K562 (cell line): ENCODE measurements at regions not wholly inside any gene's neighbourhood (a gene's known extent, or its start where the extent isn't known, plus 50 kb on each side); places are given as distances from the start of the nearest gene placed in this dataset.

Experiments used
- ATAC-seq: fragments of 200-7000 bp; cut with Tn5 transposase; 3 replicates; pipeline ENCODE4 v1.9.1; 2020; ENCODE audit warnings: moderate library complexity
- BruUV-seq: library from RNA; stranded (reverse); fragments of 400-500 nt; replicated peaks from 2 replicates; lab custom pipeline; 2021; lab: Mats Ljungman, UMichigan
- CTCF ChIA-PET: fragments of 300-600 bp; formaldehyde crosslinking; extraction: SDS; loops from one replicate; lab custom pipeline; 2021; ENCODE audit warnings: low intra/inter-chr PET ratio; lab: Yijun Ruan, JAX
- POLR2A ChIA-PET: fragments of 300-600, 350-650 bp; sonication (Branson Sonifier 250); formaldehyde crosslinking; extraction: SDS; loops from one replicate; lab custom pipeline; 2021; ENCODE audit warnings: antibody characterized with exemption, inconsistent platforms; lab: Yijun Ruan, JAX
- DNase-seq, 4 experiments: peaks; one replicate each; pipeline versions ENCODE4 v3.0.0 to v3.0.0-alpha.2; 2011 to 2018; ENCODE audit warnings: low spot score in 3 of 4, mixed read lengths in 3 of 4; ENCODE audit errors: extremely low read depth in 1 of 4
- FAIRE-seq: peaks from 2 replicates; lab custom pipeline; 2011; peaks lifted over from hg19 to GRCh38; lab: Jason Lieb, UNC
- H2AFZ ChIP-seq: 2 replicates; pipeline ENCODE4 v1.6.0; 2011; ENCODE audit warnings: low read depth, low read length, control low read depth, inconsistent platforms
- H3K27ac ChIP-seq: fragments of 200-600 bp; 3 replicates; pipeline ENCODE4 v1.8.0; 2011; ENCODE audit warnings: low read depth, mild to moderate bottlenecking, control low read depth, inconsistent platforms, low read length, moderate library complexity, mixed read lengths; ENCODE audit errors: extremely low read depth
- H3K27me3 ChIP-seq, 2 experiments: fragments of 300-600 bp in 1 of 2; 2 replicates in 1 of 2; 3 replicates in 1 of 2; pipeline versions ENCODE4 v1.6.0 to v1.8.0; 2011; ENCODE audit warnings: inconsistent platforms in 2 of 2, low read length in 2 of 2, mild to moderate bottlenecking in 1 of 2, mixed read lengths in 1 of 2, moderate library complexity in 1 of 2; ENCODE audit not compliant: control insufficient read depth in 2 of 2, insufficient read depth in 2 of 2
- H3K36me3 ChIP-seq: fragments of 300-600 bp; 3 replicates; pipeline ENCODE4 v1.8.0; 2011; ENCODE audit warnings: mild to moderate bottlenecking, low read length, inconsistent platforms; ENCODE audit not compliant: control insufficient read depth, insufficient read depth
- H3K4me1 ChIP-seq, 2 experiments: fragments of 200-600 bp in 1 of 2; replicated peaks in 1 of 2; 2 replicates in 1 of 2; 3 replicates in 1 of 2; pipeline versions ENCODE4 v1.5.1 to v1.8.0; 2011; ENCODE audit warnings: inconsistent platforms in 2 of 2, low read length in 2 of 2, mild to moderate bottlenecking in 1 of 2, mixed read lengths in 1 of 2, moderate library complexity in 1 of 2; ENCODE audit not compliant: control insufficient read depth in 2 of 2, insufficient read depth in 2 of 2
- H3K4me2 ChIP-seq: 2 replicates; pipeline ENCODE4 v1.6.1; 2011; ENCODE audit warnings: low read length, control low read depth, inconsistent platforms, mixed read lengths; ENCODE audit not compliant: insufficient read depth
- H3K4me3 ChIP-seq: fragments of 200-600 bp; sonication (generic), shearing (Covaris generic); 2 replicates; pipeline ENCODE4 v1.5.1; 2016; ENCODE audit warnings: control low read depth, inconsistent platforms
- H3K79me2 ChIP-seq: fragments of 200-600 bp; 3 replicates; pipeline ENCODE4 v1.8.0; 2011; ENCODE audit warnings: low read length, inconsistent platforms; ENCODE audit not compliant: control insufficient read depth, insufficient read depth
- H3K9ac ChIP-seq, 2 experiments: 2 replicates each; pipeline versions ENCODE4 v1.6.0 to v1.6.1; 2011; ENCODE audit warnings: low read depth in 2 of 2, low read length in 2 of 2, control low read depth in 1 of 2, inconsistent platforms in 1 of 2, mild to moderate bottlenecking in 1 of 2, mixed read lengths in 1 of 2; ENCODE audit not compliant: insufficient read depth in 1 of 2
- H3K9me1 ChIP-seq: one replicate; pipeline ENCODE4 v1.6.0; 2011; ENCODE audit warnings: inconsistent platforms, mild to moderate bottlenecking, low read length, moderate library complexity; ENCODE audit not compliant: control insufficient read depth, insufficient read depth
- H3K9me3 ChIP-seq: replicated peaks from 2 replicates; pipeline ENCODE4 v1.5.1; 2011; ENCODE audit warnings: low read depth, low read length, inconsistent platforms; ENCODE audit not compliant: control insufficient read depth, insufficient read depth
- H4K20me1 ChIP-seq: replicated peaks from 2 replicates; pipeline ENCODE4 v1.6.1; 2011; ENCODE audit warnings: low read length, inconsistent platforms, mixed read lengths; ENCODE audit not compliant: control insufficient read depth, insufficient read depth
- CBFB ChIP-seq: sonication (generic); formaldehyde crosslinking; IDR thresholded peaks from 2 replicates; pipeline ENCODE4 v1.4.0; 2020; ENCODE audit warnings: mild to moderate bottlenecking, missing genetic modification reagents
- GTF2E2 ChIP-seq: fragments of 200-800 bp; sonication (Bioruptor generic); IDR thresholded peaks from 2 replicates; pipeline ENCODE4 v1.6.1; 2016; ENCODE audit warnings: missing genetic modification characterization, missing compliant biosample characterization
- KLF1 ChIP-seq: fragments of 450-650 bp; IDR thresholded peaks from 2 replicates; pipeline ENCODE4 v1.6.1; 2016; ENCODE audit warnings: missing genetic modification characterization, missing compliant biosample characterization
- OTX1 ChIP-seq: fragments of 450-650 bp; formaldehyde crosslinking; IDR thresholded peaks from 2 replicates; pipeline ENCODE4 v1.4.0; 2022; ENCODE audit warnings: mild to moderate bottlenecking
- PRMT5 ChIP-seq: sonication (generic); formaldehyde crosslinking; IDR thresholded peaks from 2 replicates; pipeline ENCODE4 v1.5.0; 2020; ENCODE audit warnings: missing genetic modification reagents
- RNF219 ChIP-seq: fragments of 250-450 bp; sonication (Bioruptor Pico); IDR thresholded peaks from 2 replicates; pipeline ENCODE4 v1.5.0; 2022; ENCODE audit warnings: mild to moderate bottlenecking
- ZBTB7A ChIP-seq: IDR thresholded peaks from 2 replicates; pipeline ENCODE4 v1.6.1; 2011; ENCODE audit warnings: low read depth, mild to moderate bottlenecking, low read length, moderate library complexity, borderline replicate concordance; ENCODE audit not compliant: control insufficient read depth
- ZNF507 ChIP-seq: conservative IDR thresholded peaks from 2 replicates; pipeline ENCODE4 v1.6.1; 2017; ENCODE audit warnings: missing genetic modification characterization, missing compliant biosample characterization
- WGBS: fragments of 100-300 bp; shearing (Covaris generic); methylation state at CpG from one replicate; pipeline ENCODE4 v1.1.6; 2016; ENCODE audit warnings: low coverage, mixed read lengths; ENCODE audit not compliant: insufficient coverage; ENCODE audit errors: missing lambda C conversion rate; 5-methylcytosine and 5-hydroxymethylcytosine counted together
- in situ Hi-C: fragments of 300-500 bp; cut with MboI; formaldehyde crosslinking; loops from 4 replicates; pipeline ENCODE4 v1.15.0; 2018; ENCODE audit warnings: inconsistent platforms, mixed read lengths
- intact Hi-C: fragments of 100-400 bp; cut with micrococcal nuclease; formaldehyde crosslinking; loops from 2 replicates; pipeline ENCODE4 v1.14.2; 2022
- TF ChIP-seq, protein P1 (sequence below): sonication (generic); formaldehyde crosslinking; IDR thresholded peaks from 2 replicates; pipeline ENCODE4 v1.8.1; 2023; ENCODE audit warnings: mild to moderate bottlenecking, missing genetic modification reagents, moderate library complexity
- TF ChIP-seq, protein P2 (sequence below): fragments of 450-650 bp; formaldehyde crosslinking; IDR thresholded peaks from 2 replicates; pipeline ENCODE4 v1.4.0; 2022; ENCODE audit warnings: mild to moderate bottlenecking, moderate library complexity

DNA sequence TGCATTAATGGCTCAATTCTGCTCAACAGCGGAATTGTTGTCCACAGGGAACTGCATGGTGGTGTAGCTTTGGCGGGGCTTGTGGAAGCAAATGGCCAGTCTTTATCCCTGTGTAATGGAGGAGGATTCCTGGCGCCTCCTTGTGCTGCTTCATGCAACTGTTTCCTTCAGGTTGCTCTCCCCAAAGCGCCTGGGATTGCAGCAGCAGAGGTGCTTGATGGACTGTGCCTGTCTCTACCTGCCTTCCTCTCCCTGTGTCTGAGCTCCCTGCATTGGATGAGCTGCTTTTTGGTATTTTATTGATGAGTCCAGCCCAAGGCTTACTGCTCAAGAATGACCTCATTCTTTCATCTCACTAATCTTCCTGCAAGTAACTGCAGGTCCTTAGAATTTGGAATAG is 72.9 kb upstream of the NDN start:
- Histone ChIP-seq H3K27me3 (no peaks in the 10 kb centered on the region), H3K4me1 (no peaks in the 10 kb centered on the region)
- intact Hi-C loops = loop anchor here (10.0 kb wide), 1 partner anchor 75 kb away; no protein-coding TSS in a partner anchor

More for the DNA sequence above, 72.9 kb upstream of the NDN start:
- H4K20me1 ChIP-seq = no peaks in the 10 kb centered on the region
- ChIA-PET CTCF (no interaction called here), POLR2A (no interaction called here)
- BruUV-seq = no TSS peak
- FAIRE-seq (no peak), DNase-seq (no peak), ATAC-seq (no peak)
- H3K4me3 ChIP-seq = no peak overlapping the region
- WGBS = 0% methylated on average over 4 of the region's 4 CpGs
- no peak overlapping the region for H3K27ac ChIP-seq
- no peak overlapping the region for H3K4me2 ChIP-seq
- no peaks in the 10 kb centered on the region for H3K9me3 ChIP-seq
- no peak overlapping the region for H3K9ac ChIP-seq
- H3K36me3 ChIP-seq = no peaks in the 10 kb centered on the region
- in situ Hi-C loops = no loop called here
- no peaks in the 10 kb centered on the region for H3K79me2 ChIP-seq
- no peaks in the 10 kb centered on the region for H3K9me1 ChIP-seq
- no peak for TF ChIP-seq CBFB (CRISPR knock-in tag)
- TF ChIP-seq GTF2E2 (tag) = no peak
- no peak for TF ChIP-seq PRMT5
- TF ChIP-seq, protein P1, sequence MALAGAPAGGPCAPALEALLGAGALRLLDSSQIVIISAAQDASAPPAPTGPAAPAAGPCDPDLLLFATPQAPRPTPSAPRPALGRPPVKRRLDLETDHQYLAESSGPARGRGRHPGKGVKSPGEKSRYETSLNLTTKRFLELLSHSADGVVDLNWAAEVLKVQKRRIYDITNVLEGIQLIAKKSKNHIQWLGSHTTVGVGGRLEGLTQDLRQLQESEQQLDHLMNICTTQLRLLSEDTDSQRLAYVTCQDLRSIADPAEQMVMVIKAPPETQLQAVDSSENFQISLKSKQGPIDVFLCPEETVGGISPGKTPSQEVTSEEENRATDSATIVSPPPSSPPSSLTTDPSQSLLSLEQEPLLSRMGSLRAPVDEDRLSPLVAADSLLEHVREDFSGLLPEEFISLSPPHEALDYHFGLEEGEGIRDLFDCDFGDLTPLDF = no peak
- TF ChIP-seq KLF1 = no peak
- TF ChIP-seq, protein P2, sequence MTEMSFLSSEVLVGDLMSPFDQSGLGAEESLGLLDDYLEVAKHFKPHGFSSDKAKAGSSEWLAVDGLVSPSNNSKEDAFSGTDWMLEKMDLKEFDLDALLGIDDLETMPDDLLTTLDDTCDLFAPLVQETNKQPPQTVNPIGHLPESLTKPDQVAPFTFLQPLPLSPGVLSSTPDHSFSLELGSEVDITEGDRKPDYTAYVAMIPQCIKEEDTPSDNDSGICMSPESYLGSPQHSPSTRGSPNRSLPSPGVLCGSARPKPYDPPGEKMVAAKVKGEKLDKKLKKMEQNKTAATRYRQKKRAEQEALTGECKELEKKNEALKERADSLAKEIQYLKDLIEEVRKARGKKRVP (CRISPR knock-in tag) = no peak
- no peak for TF ChIP-seq ZBTB7A
- no peak for TF ChIP-seq OTX1 (CRISPR knock-in tag)
- TF ChIP-seq RNF219 = no peak
- TF ChIP-seq ZNF507 (tag) = no peak
- no peak overlapping the region for H2AFZ ChIP-seq
